ENCODE measurements at regions not wholly inside any gene's neighbourhood (a gene's known extent, or its start where the extent isn't known, plus 50 kb on each side); places are given as distances from the start of the nearest gene placed in this dataset.

GRCh38 chr18:51988277-51988676 lies 351.7 kb upstream of the DCC start:
- TF ChIP-seq, protein P1, sequence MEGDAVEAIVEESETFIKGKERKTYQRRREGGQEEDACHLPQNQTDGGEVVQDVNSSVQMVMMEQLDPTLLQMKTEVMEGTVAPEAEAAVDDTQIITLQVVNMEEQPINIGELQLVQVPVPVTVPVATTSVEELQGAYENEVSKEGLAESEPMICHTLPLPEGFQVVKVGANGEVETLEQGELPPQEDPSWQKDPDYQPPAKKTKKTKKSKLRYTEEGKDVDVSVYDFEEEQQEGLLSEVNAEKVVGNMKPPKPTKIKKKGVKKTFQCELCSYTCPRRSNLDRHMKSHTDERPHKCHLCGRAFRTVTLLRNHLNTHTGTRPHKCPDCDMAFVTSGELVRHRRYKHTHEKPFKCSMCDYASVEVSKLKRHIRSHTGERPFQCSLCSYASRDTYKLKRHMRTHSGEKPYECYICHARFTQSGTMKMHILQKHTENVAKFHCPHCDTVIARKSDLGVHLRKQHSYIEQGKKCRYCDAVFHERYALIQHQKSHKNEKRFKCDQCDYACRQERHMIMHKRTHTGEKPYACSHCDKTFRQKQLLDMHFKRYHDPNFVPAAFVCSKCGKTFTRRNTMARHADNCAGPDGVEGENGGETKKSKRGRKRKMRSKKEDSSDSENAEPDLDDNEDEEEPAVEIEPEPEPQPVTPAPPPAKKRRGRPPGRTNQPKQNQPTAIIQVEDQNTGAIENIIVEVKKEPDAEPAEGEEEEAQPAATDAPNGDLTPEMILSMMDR (conservative IDR thresholded peaks at IDR 0.05; ENCODE audit: low read depth, low read length), result no peak
- no peak for TF ChIP-seq EZH2 (IDR thresholded peaks at IDR 0.05; ENCODE audit: borderline replicate concordance, low read depth, low read length, poor library complexity, severe bottlenecking)

Data from A673 (cell line).